CD14-positive monocyte (primary cell): ENCODE measurements at regions not wholly inside any gene's neighbourhood (a gene's known extent, or its start where the extent isn't known, plus 50 kb on each side); places are given as distances from the start of the nearest gene placed in this dataset.

ENCODE experiments used
- DNase-seq, 3 donors: peaks; one replicate each; pipeline ENCODE4 v3.0.0-alpha.2; 2011 to 2022
- H2AFZ ChIP-seq: 2 replicates; pipeline ENCODE4 v1.6.0; 2012; ENCODE audit warnings: mild to moderate bottlenecking, low read depth, low read length, inconsistent platforms; ENCODE audit not compliant: insufficient read depth, poor library complexity, severe bottlenecking
- H3K27ac ChIP-seq, 2 donors: 1 replicate in 1 of 2; 2 replicates in 1 of 2; pipeline ENCODE4 v1.5.1; 2012 to 2013; ENCODE audit warnings: low read length in 2 of 2, control low read depth in 1 of 2, inconsistent platforms in 1 of 2, low read depth in 1 of 2, mild to moderate bottlenecking in 1 of 2
- H3K27me3 ChIP-seq, 2 donors: one replicate each; pipeline versions ENCODE4 v1.6.0 to v1.6.1; 2011 to 2013; ENCODE audit warnings: low read length in 2 of 2; ENCODE audit not compliant: control insufficient read depth in 2 of 2, insufficient read depth in 2 of 2
- H3K36me3 ChIP-seq, 2 donors: replicated peaks in 1 of 2; 1 replicate in 1 of 2; 2 replicates in 1 of 2; pipeline versions ENCODE4 v1.5.1 to v1.6.1; 2012 to 2013; ENCODE audit warnings: low read length in 2 of 2, control low read depth in 1 of 2, inconsistent platforms in 1 of 2, mild to moderate bottlenecking in 1 of 2; ENCODE audit not compliant: insufficient read depth in 2 of 2, control insufficient read depth in 1 of 2
- H3K4me1 ChIP-seq, 2 donors: 1 replicate in 1 of 2; 2 replicates in 1 of 2; pipeline versions ENCODE4 v1.5.1 to v1.6.1; 2012 to 2013; ENCODE audit warnings: low read length in 2 of 2, control low read depth in 1 of 2, inconsistent platforms in 1 of 2, mild to moderate bottlenecking in 1 of 2, moderate library complexity in 1 of 2; ENCODE audit not compliant: insufficient read depth in 2 of 2, control insufficient read depth in 1 of 2
- H3K4me2 ChIP-seq: replicated peaks from 2 replicates; pipeline ENCODE3; 2012; ENCODE audit warnings: low read length, moderate library complexity, mild to moderate bottlenecking; ENCODE audit not compliant: poor library complexity, severe bottlenecking; ENCODE audit errors: extremely low read depth
- H3K4me3 ChIP-seq, 3 experiments: fragments of 200-600 bp in 1 of 3; sonication (generic) in 1 of 3; replicated peaks in 1 of 3; 1 replicate in 2 of 3; 2 replicates in 1 of 3; pipeline ENCODE4 v1.5.1; 2011 to 2013; ENCODE audit warnings: low read length in 3 of 3, mild to moderate bottlenecking in 3 of 3, control low read depth in 2 of 3, low read depth in 2 of 3, inconsistent platforms in 1 of 3, moderate library complexity in 1 of 3
- H3K79me2 ChIP-seq: 2 replicates; pipeline ENCODE4 v1.6.0; 2012; ENCODE audit warnings: mild to moderate bottlenecking, control low read depth, inconsistent platforms, low read length, moderate library complexity; ENCODE audit not compliant: insufficient read depth
- H3K9ac ChIP-seq: 2 replicates; pipeline ENCODE4 v1.6.0; 2017; ENCODE audit warnings: low read length, mild to moderate bottlenecking; ENCODE audit not compliant: insufficient read depth, poor library complexity, severe bottlenecking
- H3K9me3 ChIP-seq, 2 donors: replicated peaks in 1 of 2; 1 replicate in 1 of 2; 2 replicates in 1 of 2; pipeline versions ENCODE4 v1.5.1 to v1.6.1; 2012 to 2013; ENCODE audit warnings: low read length in 2 of 2, control low read depth in 1 of 2; ENCODE audit not compliant: control insufficient read depth in 1 of 2, insufficient read depth in 1 of 2
- H4K20me1 ChIP-seq: 2 replicates; pipeline ENCODE4 v1.6.0; 2012; ENCODE audit warnings: mild to moderate bottlenecking, low read length, control low read depth, moderate library complexity; ENCODE audit not compliant: insufficient read depth
- H3K27ac Mint-ChIP-seq, 7 donors: one replicate each; pipeline ENCODE4 v1.8.0; 2020; ENCODE audit warnings: mild to moderate bottlenecking in 7 of 7, mixed read lengths in 7 of 7, moderate library complexity in 6 of 7, inconsistent platforms in 2 of 7
- H3K27me3 Mint-ChIP-seq, 3 donors: one replicate each; pipeline ENCODE4 v1.8.0; 2021 to 2022; ENCODE audit warnings: low read depth in 3 of 3, mild to moderate bottlenecking in 3 of 3, mixed read lengths in 3 of 3, moderate library complexity in 3 of 3, inconsistent platforms in 1 of 3
- H3K36me3 Mint-ChIP-seq, 2 donors: one replicate each; pipeline ENCODE4 v1.8.0; 2020; ENCODE audit warnings: mixed read lengths in 2 of 2, inconsistent platforms in 1 of 2, mild to moderate bottlenecking in 1 of 2
- H3K4me1 Mint-ChIP-seq: one replicate; pipeline ENCODE4 v1.8.0; 2020; ENCODE audit warnings: mild to moderate bottlenecking, mixed read lengths
- H3K4me3 Mint-ChIP-seq, 2 donors: one replicate each; pipeline ENCODE4 v1.8.0; 2020; ENCODE audit warnings: mild to moderate bottlenecking in 2 of 2, mixed read lengths in 2 of 2, moderate library complexity in 1 of 2
- H3K9me3 Mint-ChIP-seq, 7 donors: one replicate each; pipeline ENCODE4 v1.8.0; 2020 to 2022; ENCODE audit warnings: mixed read lengths in 7 of 7, mild to moderate bottlenecking in 6 of 7, moderate library complexity in 6 of 7, inconsistent platforms in 2 of 7
- WGBS: methylation state at CpG from one replicate; pipeline ENCODE4 v1.1.5; 2013; ENCODE audit warnings: missing lambda C conversion rate; ENCODE audit not compliant: insufficient coverage; 5-methylcytosine and 5-hydroxymethylcytosine counted together
- intact Hi-C, 2 donors: fragments of 100-400 bp; cut with micrococcal nuclease; formaldehyde crosslinking; loops; one replicate each; pipeline versions ENCODE4 v1.15.0 to v1.15.1; 2023
- TF ChIP-seq, protein P1 (sequence below): fragments of 200-600 bp; IDR thresholded peaks from one replicate; pipeline ENCODE4 v1.8.0; 2022; ENCODE audit warnings: antibody characterized with exemption, mild to moderate bottlenecking

DNA sequence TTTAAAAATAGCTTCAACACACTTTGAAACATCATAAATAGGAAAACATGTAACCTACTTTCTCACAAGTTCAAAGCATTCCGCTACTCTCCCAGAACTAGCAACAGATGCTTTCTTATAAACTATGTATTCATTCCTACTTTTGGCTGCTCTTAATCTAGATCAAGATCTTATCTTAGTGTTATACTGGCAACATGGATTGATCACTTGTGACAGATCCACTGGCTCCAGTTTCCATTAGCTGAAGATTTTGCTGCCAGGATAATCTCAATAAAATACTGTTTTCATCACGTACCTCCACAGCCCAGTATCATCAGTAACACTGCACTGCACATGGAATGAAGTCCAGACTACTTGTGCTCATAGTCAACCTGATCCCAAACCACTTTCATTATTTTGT, 491.7 kb upstream of the AGTR1 start:
- Mint-ChIP-seq H3K36me3 (no peaks in the 10 kb centered on the region), H3K27ac (no peak overlapping the region), H3K9me3 (peaks cover 0 to 5% (median 0%) of the 10 kb centered on the region in 7 donors), H3K4me1 (no peaks in the 10 kb centered on the region), H3K4me3 (no peak overlapping the region), H3K27me3 (peaks cover 0 to 2% (median 0%) of the 10 kb centered on the region in 3 donors)
- no CpG with 5 or more reads among the region's 2 CpGs for WGBS
- no peak overlapping the region for H3K4me3 ChIP-seq
- H3K4me1 ChIP-seq = no peaks in the 10 kb centered on the region
- TF ChIP-seq, protein P1, sequence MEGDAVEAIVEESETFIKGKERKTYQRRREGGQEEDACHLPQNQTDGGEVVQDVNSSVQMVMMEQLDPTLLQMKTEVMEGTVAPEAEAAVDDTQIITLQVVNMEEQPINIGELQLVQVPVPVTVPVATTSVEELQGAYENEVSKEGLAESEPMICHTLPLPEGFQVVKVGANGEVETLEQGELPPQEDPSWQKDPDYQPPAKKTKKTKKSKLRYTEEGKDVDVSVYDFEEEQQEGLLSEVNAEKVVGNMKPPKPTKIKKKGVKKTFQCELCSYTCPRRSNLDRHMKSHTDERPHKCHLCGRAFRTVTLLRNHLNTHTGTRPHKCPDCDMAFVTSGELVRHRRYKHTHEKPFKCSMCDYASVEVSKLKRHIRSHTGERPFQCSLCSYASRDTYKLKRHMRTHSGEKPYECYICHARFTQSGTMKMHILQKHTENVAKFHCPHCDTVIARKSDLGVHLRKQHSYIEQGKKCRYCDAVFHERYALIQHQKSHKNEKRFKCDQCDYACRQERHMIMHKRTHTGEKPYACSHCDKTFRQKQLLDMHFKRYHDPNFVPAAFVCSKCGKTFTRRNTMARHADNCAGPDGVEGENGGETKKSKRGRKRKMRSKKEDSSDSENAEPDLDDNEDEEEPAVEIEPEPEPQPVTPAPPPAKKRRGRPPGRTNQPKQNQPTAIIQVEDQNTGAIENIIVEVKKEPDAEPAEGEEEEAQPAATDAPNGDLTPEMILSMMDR = no peak
- DNase-seq = no peak
- intact Hi-C loops = no loop called here
- no peak overlapping the region for H3K27ac ChIP-seq
- H3K36me3 ChIP-seq = no peaks in the 10 kb centered on the region
- no peak overlapping the region for H2AFZ ChIP-seq
- no peaks in the 10 kb centered on the region for H4K20me1 ChIP-seq
- no peak overlapping the region for H3K9ac ChIP-seq
- H3K79me2 ChIP-seq = no peaks in the 10 kb centered on the region
- no peaks in the 10 kb centered on the region for H3K27me3 ChIP-seq
- H3K4me2 ChIP-seq = no peak overlapping the region
- no peaks in the 10 kb centered on the region for H3K9me3 ChIP-seq

DNA sequence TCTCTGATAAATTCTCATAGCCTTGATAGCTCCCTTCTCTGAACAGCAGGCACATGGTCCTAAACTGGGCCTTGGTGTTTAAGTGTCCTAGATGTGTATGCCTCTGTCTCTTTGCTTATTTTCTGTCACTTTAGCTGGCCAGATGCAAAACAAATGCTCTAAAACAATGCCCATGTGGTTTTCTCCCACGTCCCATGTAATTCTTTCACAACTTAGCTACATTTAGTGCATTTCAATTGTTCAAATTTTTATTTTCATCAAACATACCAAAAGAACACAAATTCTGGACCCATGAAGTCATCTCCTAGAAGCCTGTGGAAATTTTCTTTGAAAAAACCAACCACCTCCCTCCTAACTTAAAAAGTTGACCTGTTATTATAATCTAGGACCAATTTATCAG, 491.3 kb upstream of the AGTR1 start:
- no peaks in the 10 kb centered on the region for H3K4me1 Mint-ChIP-seq
- H3K36me3 Mint-ChIP-seq = no peaks in the 10 kb centered on the region

More for the DNA sequence above, 491.3 kb upstream of the AGTR1 start:
- TF ChIP-seq, protein P1 = no peak
- no peaks in the 10 kb centered on the region for H3K4me1 ChIP-seq
- no peaks in the 10 kb centered on the region for H3K36me3 ChIP-seq
- Mint-ChIP-seq H3K27ac (no peak overlapping the region), H3K27me3 (peaks cover 0 to 2% (median 0%) of the 10 kb centered on the region in 3 donors), H3K9me3 (peaks cover 0 to 5% (median 0%) of the 10 kb centered on the region in 7 donors), H3K4me3 (no peak overlapping the region)
- no peak overlapping the region for H3K4me2 ChIP-seq
- 90% methylated on average over 1 of the region's 1 CpG for WGBS
- no peak overlapping the region for H3K27ac ChIP-seq
- no peaks in the 10 kb centered on the region for H3K79me2 ChIP-seq
- no peak for DNase-seq
- intact Hi-C loops = no loop called here
- no peak overlapping the region for H3K4me3 ChIP-seq
- H3K9me3 ChIP-seq = no peaks in the 10 kb centered on the region
- H2AFZ ChIP-seq = no peak overlapping the region
- no peaks in the 10 kb centered on the region for H4K20me1 ChIP-seq
- H3K9ac ChIP-seq = no peak overlapping the region
- no peaks in the 10 kb centered on the region for H3K27me3 ChIP-seq
